SK-N-SH (cell line): ENCODE measurements at regions not wholly inside any gene's neighbourhood (a gene's known extent, or its start where the extent isn't known, plus 50 kb on each side); places are given as distances from the start of the nearest gene placed in this dataset.

Experiments
- CTCF ChIP-seq: fragments of 200-600 bp; sonication (generic); IDR thresholded peaks from 2 replicates; pipeline ENCODE4 v1.6.1; 2017; ENCODE audit warnings: antibody characterized with exemption, mild to moderate bottlenecking, moderate library complexity
- EP300 ChIP-seq, 2 experiments: IDR thresholded peaks; 2 replicates each; pipeline versions ENCODE4 v1.4.0 to v1.6.1; 2012; ENCODE audit warnings: borderline replicate concordance in 1 of 2, low read depth in 1 of 2, low read length in 1 of 2
- FOXJ3 ChIP-seq: sonication (generic); formaldehyde crosslinking; IDR thresholded peaks from 2 replicates; pipeline ENCODE4 v1.5.1; 2020; ENCODE audit warnings: mild to moderate bottlenecking, missing genetic modification reagents
- GABPA ChIP-seq: IDR thresholded peaks from 2 replicates; pipeline ENCODE4 v1.4.0; 2012; ENCODE audit warnings: low read depth, mild to moderate bottlenecking
- GATA2 ChIP-seq: sonication (generic); formaldehyde crosslinking; IDR thresholded peaks from 2 replicates; pipeline ENCODE4 v1.5.0; 2020; ENCODE audit warnings: mild to moderate bottlenecking, missing genetic modification reagents
- MXI1 ChIP-seq: IDR thresholded peaks from 2 replicates; pipeline ENCODE4 v1.6.1; 2012; ENCODE audit warnings: mild to moderate bottlenecking, low read depth, low read length, improper control_type of control experiment
- TAF1 ChIP-seq: IDR thresholded peaks from 2 replicates; pipeline ENCODE4 v1.6.1; 2012; ENCODE audit warnings: low read depth, mild to moderate bottlenecking, low read length, moderate library complexity, borderline replicate concordance
- TCF12 ChIP-seq: IDR thresholded peaks from 2 replicates; pipeline ENCODE4 v1.4.0; 2012
- TEAD4 ChIP-seq: IDR thresholded peaks from 2 replicates; pipeline ENCODE4 v1.4.0; 2012; ENCODE audit warnings: mild to moderate bottlenecking, borderline replicate concordance; ENCODE audit not compliant: insufficient read depth
- USF1 ChIP-seq: IDR thresholded peaks from 2 replicates; pipeline ENCODE4 v1.4.0; 2012; ENCODE audit warnings: low read depth, borderline replicate concordance
- USF2 ChIP-seq: fragments of 150-350 bp; IDR thresholded peaks from 2 replicates; pipeline ENCODE4 v1.6.1; 2017; ENCODE audit warnings: antibody characterized with exemption, low read length, low read depth, borderline replicate concordance

- TF ChIP-seq GABPA (no peak), USF1 (no peak), USF2 (no peak), TEAD4 (no peak), TAF1 (no peak), MXI1 (no peak), EP300 (IDR thresholded peaks at IDR 0.05; ENCODE audit: borderline replicate concordance in 1 of 2, low read depth in 1 of 2, low read length in 1 of 2) (no peak), CTCF (no peak), GATA2 (CRISPR knock-in tag) (no peak), TCF12 (no peak), FOXJ3 (no peak)
Observed at GRCh38 chr10:61078542-61079275, 134.7 kb upstream of the RHOBTB1 start.
